ENCODE measurements at regions not wholly inside any gene's neighbourhood (a gene's known extent, or its start where the extent isn't known, plus 50 kb on each side); places are given as distances from the start of the nearest gene placed in this dataset.

DNA sequence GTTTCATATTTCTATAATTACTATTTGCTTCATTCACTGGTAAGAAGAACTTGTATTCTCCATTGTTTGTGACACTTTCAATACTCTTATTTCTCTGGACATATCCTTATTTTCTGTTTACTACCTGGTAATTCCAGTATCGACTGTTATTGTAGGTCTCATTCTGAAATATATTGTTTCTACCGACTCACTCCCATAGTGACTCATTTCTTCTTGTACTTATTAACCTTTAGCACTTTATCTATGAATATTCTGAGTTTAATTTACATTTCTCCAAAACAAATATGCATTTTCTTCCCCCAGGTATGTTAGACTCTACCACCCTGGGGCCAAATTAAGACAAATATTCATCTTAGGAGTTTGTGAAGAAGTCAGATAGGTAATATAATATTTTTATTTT, 164.5 kb upstream of the BTBD3 start:
- H3K4me1 ChIP-seq: no peaks in the 10 kb centered on the region
- no peaks in the 10 kb centered on the region for H3K36me3 ChIP-seq
- 94% methylated on average over 2 of the region's 2 CpGs for WGBS
- intact Hi-C loops (cut with DNase I): no loop called here
- no peak for DNase-seq (ENCODE audit: extremely low spot score)
- H3K27ac ChIP-seq (replicated peaks in 1 of 4): no peak overlapping the region
- H3K9me3 ChIP-seq: no peaks in the 10 kb centered on the region
- no peaks in the 10 kb centered on the region for H3K27me3 ChIP-seq
- TF ChIP-seq EP300 (IDR thresholded peaks at IDR 0.05) (no peak), POLR2AphosphoS5 (IDR thresholded peaks at IDR 0.05) (no peak), POLR2A (IDR thresholded peaks at IDR 0.05; ENCODE audit: low read depth) (no peak)
- TF ChIP-seq, protein P1, sequence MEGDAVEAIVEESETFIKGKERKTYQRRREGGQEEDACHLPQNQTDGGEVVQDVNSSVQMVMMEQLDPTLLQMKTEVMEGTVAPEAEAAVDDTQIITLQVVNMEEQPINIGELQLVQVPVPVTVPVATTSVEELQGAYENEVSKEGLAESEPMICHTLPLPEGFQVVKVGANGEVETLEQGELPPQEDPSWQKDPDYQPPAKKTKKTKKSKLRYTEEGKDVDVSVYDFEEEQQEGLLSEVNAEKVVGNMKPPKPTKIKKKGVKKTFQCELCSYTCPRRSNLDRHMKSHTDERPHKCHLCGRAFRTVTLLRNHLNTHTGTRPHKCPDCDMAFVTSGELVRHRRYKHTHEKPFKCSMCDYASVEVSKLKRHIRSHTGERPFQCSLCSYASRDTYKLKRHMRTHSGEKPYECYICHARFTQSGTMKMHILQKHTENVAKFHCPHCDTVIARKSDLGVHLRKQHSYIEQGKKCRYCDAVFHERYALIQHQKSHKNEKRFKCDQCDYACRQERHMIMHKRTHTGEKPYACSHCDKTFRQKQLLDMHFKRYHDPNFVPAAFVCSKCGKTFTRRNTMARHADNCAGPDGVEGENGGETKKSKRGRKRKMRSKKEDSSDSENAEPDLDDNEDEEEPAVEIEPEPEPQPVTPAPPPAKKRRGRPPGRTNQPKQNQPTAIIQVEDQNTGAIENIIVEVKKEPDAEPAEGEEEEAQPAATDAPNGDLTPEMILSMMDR (IDR thresholded peaks at IDR 0.05): no peak
- no peak overlapping the region for H3K4me3 ChIP-seq

GRCh38 chr20:11754451-11754850, 163.2 kb upstream of the BTBD3 start:
- H3K9me3 ChIP-seq: no peaks in the 10 kb centered on the region
- H3K27me3 ChIP-seq: no peaks in the 10 kb centered on the region
- TF ChIP-seq POLR2AphosphoS5 (IDR thresholded peaks at IDR 0.05) (no peak), POLR2A (IDR thresholded peaks at IDR 0.05; ENCODE audit: low read depth) (no peak), EP300 (IDR thresholded peaks at IDR 0.05) (no peak)
- TF ChIP-seq, protein P1 (IDR thresholded peaks at IDR 0.05): no peak
- DNase-seq (ENCODE audit: extremely low spot score): no peak
- H3K4me1 ChIP-seq: no peaks in the 10 kb centered on the region
- 65% methylated on average over 4 of the region's 4 CpGs for WGBS
- H3K4me3 ChIP-seq: no peak overlapping the region
- no peak overlapping the region for H3K27ac ChIP-seq (replicated peaks in 1 of 4)
- intact Hi-C loops (cut with DNase I): no loop called here
- H3K36me3 ChIP-seq: no peaks in the 10 kb centered on the region

DNA sequence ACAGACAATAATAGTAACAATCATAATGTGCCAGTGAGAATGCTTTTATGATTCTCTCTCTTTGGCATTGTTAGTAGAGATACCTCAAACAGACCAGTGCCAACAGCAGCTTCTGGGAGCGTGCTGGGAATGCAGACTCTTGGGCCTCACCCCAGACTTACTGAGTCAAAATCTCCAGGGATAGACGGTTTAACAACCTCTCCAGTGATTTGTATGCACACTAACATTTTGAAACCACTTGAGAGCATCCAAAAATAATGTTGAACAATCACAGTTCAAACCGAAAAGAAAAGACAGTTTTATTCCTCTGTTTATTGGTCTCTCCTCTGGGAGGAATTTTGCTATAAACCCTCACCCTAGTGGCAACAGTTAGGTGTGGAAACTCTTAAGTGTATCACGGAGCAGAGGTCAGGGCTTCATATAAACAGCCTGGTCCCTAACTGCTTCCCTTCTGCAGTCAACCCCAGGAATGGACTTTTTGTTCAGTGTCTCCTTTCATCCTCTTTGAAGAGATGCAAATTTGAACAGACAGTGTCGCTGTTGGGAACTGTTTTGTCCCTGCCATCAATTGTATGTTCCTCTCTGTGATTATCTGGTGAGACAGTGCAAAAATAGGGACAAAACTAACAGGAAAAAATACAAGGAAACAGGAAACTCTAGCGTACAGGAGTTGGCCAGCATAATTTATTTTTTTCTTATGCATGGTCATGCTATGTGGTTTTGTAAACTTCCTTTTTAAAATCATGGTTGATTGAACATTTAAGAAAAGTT, 162.4 kb upstream of the BTBD3 start:
- intact Hi-C loops (cut with DNase I): no loop called here
- DNase-seq (ENCODE audit: extremely low spot score): no peak
- H3K36me3 ChIP-seq: no peaks in the 10 kb centered on the region
- no peaks in the 10 kb centered on the region for H3K4me1 ChIP-seq
- no peaks in the 10 kb centered on the region for H3K27me3 ChIP-seq
- no peak overlapping the region for H3K4me3 ChIP-seq
- TF ChIP-seq EP300 (IDR thresholded peaks at IDR 0.05) (no peak), POLR2A (IDR thresholded peaks at IDR 0.05; ENCODE audit: low read depth) (no peak), POLR2AphosphoS5 (IDR thresholded peaks at IDR 0.05) (no peak)
- TF ChIP-seq, protein P1 (IDR thresholded peaks at IDR 0.05): no peak
- no peak overlapping the region for H3K27ac ChIP-seq (replicated peaks in 1 of 4)
- WGBS: 43% methylated on average over 6 of the region's 6 CpGs
- H3K9me3 ChIP-seq: no peaks in the 10 kb centered on the region

DNA sequence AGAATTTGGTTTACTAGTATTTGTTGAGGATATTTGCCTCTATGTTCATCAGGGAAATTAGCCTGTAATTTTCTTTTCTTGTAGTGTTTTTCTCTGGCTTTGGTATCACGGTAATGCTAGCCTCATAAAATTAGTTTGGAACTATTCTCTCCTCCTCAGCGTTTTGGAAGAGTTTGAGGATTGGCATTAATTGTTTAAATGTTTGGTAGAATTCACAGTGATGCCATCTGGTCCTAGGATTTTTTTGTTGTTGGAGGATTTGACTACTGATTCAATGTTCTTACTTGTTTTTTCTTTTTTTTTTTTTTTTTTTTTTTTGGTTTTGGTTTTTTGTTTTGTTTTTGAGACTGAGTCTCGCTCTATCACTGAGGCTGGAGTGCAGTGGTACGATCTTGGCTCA, 156.2 kb upstream of the BTBD3 start:
- Histone ChIP-seq H3K36me3 (no peaks in the 10 kb centered on the region), H3K27ac (replicated peaks in 1 of 4) (no peak overlapping the region), H3K9me3 (no peaks in the 10 kb centered on the region), H3K4me1 (no peaks in the 10 kb centered on the region), H3K27me3 (no peaks in the 10 kb centered on the region), H3K4me3 (no peak overlapping the region)
- 85% methylated on average over 4 of the region's 4 CpGs for WGBS
- TF ChIP-seq POLR2AphosphoS5 (IDR thresholded peaks at IDR 0.05) (no peak), POLR2A (IDR thresholded peaks at IDR 0.05; ENCODE audit: low read depth) (no peak), EP300 (IDR thresholded peaks at IDR 0.05) (no peak)
- TF ChIP-seq, protein P1 (IDR thresholded peaks at IDR 0.05): no peak
- intact Hi-C loops (cut with DNase I): no loop called here
- no peak for DNase-seq (ENCODE audit: extremely low spot score)

- WGBS: 46% methylated on average over 6 of the region's 6 CpGs
- no peak overlapping the region for H3K27ac ChIP-seq (replicated peaks in 1 of 4)
- H3K27me3 ChIP-seq: no peaks in the 10 kb centered on the region
- H3K9me3 ChIP-seq: no peaks in the 10 kb centered on the region
- DNase-seq (ENCODE audit: extremely low spot score): no peak
- no peaks in the 10 kb centered on the region for H3K36me3 ChIP-seq
- intact Hi-C loops (cut with DNase I): no loop called here
- TF ChIP-seq EP300 (IDR thresholded peaks at IDR 0.05) (no peak), POLR2AphosphoS5 (IDR thresholded peaks at IDR 0.05) (no peak), POLR2A (IDR thresholded peaks at IDR 0.05; ENCODE audit: low read depth) (no peak)
- TF ChIP-seq, protein P1 (IDR thresholded peaks at IDR 0.05): no peak
- H3K4me3 ChIP-seq: no peak overlapping the region
- peaks cover 0 to 4% (median 0%) of the 10 kb centered on the region in 4 donors for H3K4me1 ChIP-seq
These were observed 150.7 kb upstream of the BTBD3 start for GRCh38 chr20:11766961-11767360.
